CD4-positive, alpha-beta T cell treated with Interleukin-6 for 4 hours (primary cell): ENCODE measurements at regions not wholly inside any gene's neighbourhood (a gene's known extent, or its start where the extent isn't known, plus 50 kb on each side); places are given as distances from the start of the nearest gene placed in this dataset.

Experiments used
- DNase-seq: peaks from one replicate; pipeline ENCODE4 v3.0.0-alpha.2; 2020; ENCODE audit warnings: mixed read lengths

GRCh38 chr10:128505346-128505745 is 379.1 kb upstream of the MKI67 start:
- DNase-seq: no peak

- DNase-seq: no peak
These were observed 380.2 kb upstream of the MKI67 start for GRCh38 chr10:128506423-128506822.

GRCh38 chr10:128507066-128507465 is 380.8 kb upstream of the MKI67 start:
- no peak for DNase-seq

GRCh38 chr10:128511284-128511683 is 385.1 kb upstream of the MKI67 start:
- DNase-seq: no peak

GRCh38 chr10:128512767-128513166 is 386.5 kb upstream of the MKI67 start:
- no peak for DNase-seq

- no peak for DNase-seq
These were observed 388.3 kb upstream of the MKI67 start for GRCh38 chr10:128514536-128514935.

GRCh38 chr10:128516180-128516579 is 390.0 kb upstream of the MKI67 start:
- DNase-seq: no peak

GRCh38 chr10:128517167-128517566 is 390.9 kb upstream of the MKI67 start:
- DNase-seq: no peak

GRCh38 chr10:128518000-128518399 is 391.8 kb upstream of the MKI67 start:
- DNase-seq: no peak

GRCh38 chr10:128519581-128519980 is 393.4 kb upstream of the MKI67 start:
- DNase-seq: no peak

- no peak for DNase-seq
These were observed 394.1 kb upstream of the MKI67 start for GRCh38 chr10:128520211-128520815.

- DNase-seq: no peak
These were observed 396.5 kb upstream of the MKI67 start for GRCh38 chr10:128522551-128523308.

GRCh38 chr10:128525444-128525843 is 399.2 kb upstream of the MKI67 start:
- no peak for DNase-seq

- DNase-seq: no peak
These were observed 399.7 kb upstream of the MKI67 start for GRCh38 chr10:128525936-128526335.

GRCh38 chr10:128526791-128527375 is 400.7 kb upstream of the MKI67 start:
- DNase-seq: no peak

- DNase-seq: no peak
These were observed 401.5 kb upstream of the MKI67 start for GRCh38 chr10:128527711-128528110.

- DNase-seq: no peak
These were observed 401.9 kb upstream of the MKI67 start for GRCh38 chr10:128528167-128528566.

- DNase-seq: no peak
These were observed 402.6 kb upstream of the MKI67 start for GRCh38 chr10:128528781-128529180.

- no peak for DNase-seq
These were observed 403.0 kb upstream of the MKI67 start for GRCh38 chr10:128529225-128529624.

GRCh38 chr10:128530301-128530700 is 404.1 kb upstream of the MKI67 start:
- no peak for DNase-seq

- no peak for DNase-seq
These were observed 404.7 kb upstream of the MKI67 start for GRCh38 chr10:128530946-128531345.

GRCh38 chr10:128534686-128535085 is 408.5 kb upstream of the MKI67 start:
- DNase-seq: no peak

GRCh38 chr10:128536259-128536658 is 410.0 kb upstream of the MKI67 start:
- no peak for DNase-seq

GRCh38 chr10:128537834-128538330 is 411.7 kb upstream of the MKI67 start:
- DNase-seq: no peak
